ENCODE measurements at regions not wholly inside any gene's neighbourhood (a gene's known extent, or its start where the extent isn't known, plus 50 kb on each side); places are given as distances from the start of the nearest gene placed in this dataset.

DNA sequence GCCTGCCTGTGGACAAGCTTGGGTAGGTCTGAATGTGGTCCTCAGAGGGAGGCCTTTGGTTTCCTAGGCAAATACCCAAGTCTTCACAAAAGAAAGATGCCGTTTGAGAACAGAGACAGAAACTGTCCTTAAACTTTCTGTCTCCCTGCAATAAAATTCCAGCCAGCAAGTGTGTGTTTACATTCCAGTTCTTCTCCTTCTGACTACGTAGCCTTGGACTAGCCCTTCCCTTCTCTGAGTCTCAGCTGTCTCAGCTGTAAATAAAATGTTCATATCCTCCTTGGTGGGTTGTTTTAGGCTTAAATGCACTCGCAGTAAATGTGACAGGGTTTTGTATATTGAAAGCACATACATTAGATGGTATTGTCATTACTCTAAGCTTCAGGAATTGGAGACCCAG lies 561.2 kb upstream of the MKI67 start:
- TF ChIP-seq, protein P1, sequence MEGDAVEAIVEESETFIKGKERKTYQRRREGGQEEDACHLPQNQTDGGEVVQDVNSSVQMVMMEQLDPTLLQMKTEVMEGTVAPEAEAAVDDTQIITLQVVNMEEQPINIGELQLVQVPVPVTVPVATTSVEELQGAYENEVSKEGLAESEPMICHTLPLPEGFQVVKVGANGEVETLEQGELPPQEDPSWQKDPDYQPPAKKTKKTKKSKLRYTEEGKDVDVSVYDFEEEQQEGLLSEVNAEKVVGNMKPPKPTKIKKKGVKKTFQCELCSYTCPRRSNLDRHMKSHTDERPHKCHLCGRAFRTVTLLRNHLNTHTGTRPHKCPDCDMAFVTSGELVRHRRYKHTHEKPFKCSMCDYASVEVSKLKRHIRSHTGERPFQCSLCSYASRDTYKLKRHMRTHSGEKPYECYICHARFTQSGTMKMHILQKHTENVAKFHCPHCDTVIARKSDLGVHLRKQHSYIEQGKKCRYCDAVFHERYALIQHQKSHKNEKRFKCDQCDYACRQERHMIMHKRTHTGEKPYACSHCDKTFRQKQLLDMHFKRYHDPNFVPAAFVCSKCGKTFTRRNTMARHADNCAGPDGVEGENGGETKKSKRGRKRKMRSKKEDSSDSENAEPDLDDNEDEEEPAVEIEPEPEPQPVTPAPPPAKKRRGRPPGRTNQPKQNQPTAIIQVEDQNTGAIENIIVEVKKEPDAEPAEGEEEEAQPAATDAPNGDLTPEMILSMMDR (IDR thresholded peaks at IDR 0.05; ENCODE audit: low read depth, low read length, poor library complexity, severe bottlenecking), result no peak
- no peak for TF ChIP-seq EZH2phosphoT487 (IDR thresholded peaks at IDR 0.05; ENCODE audit: borderline replicate concordance, low read length)

All from DOHH2 (cell line).